Neural progenitor cell (in vitro differentiated cells): ENCODE measurements at regions not wholly inside any gene's neighbourhood (a gene's known extent, or its start where the extent isn't known, plus 50 kb on each side); places are given as distances from the start of the nearest gene placed in this dataset.

Experiments used
- DNase-seq: peaks from one replicate; pipeline ENCODE4 v3.0.0-alpha.2; 2016; ENCODE audit warnings: low spot score
- H2AFZ ChIP-seq: fragments of 200-600 bp; sonication (generic); replicated peaks from 2 replicates; pipeline ENCODE4 v1.6.1; 2016; ENCODE audit warnings: antibody characterized with exemption
- H3F3A ChIP-seq: fragments of 200-600 bp; sonication (generic); 2 replicates; pipeline ENCODE4 v1.6.1; 2016; ENCODE audit warnings: antibody characterized with exemption, low read depth
- H3K27ac ChIP-seq: fragments of 200-600 bp; sonication (generic); 2 replicates; pipeline ENCODE4 v1.5.1; 2016; ENCODE audit warnings: mild to moderate bottlenecking
- H3K27me3 ChIP-seq: fragments of 200-600 bp; sonication (generic); 2 replicates; pipeline ENCODE4 v1.6.1; 2016; ENCODE audit warnings: mild to moderate bottlenecking, moderate library complexity
- H3K36me3 ChIP-seq: fragments of 200-600 bp; sonication (generic); 2 replicates; pipeline ENCODE4 v1.5.1; 2016
- H3K4me1 ChIP-seq: fragments of 200-600 bp; sonication (generic); 2 replicates; pipeline ENCODE4 v1.6.1; 2016; ENCODE audit warnings: mixed run types
- H3K4me2 ChIP-seq: fragments of 200-600 bp; sonication (generic); 2 replicates; pipeline ENCODE4 v1.6.1; 2016
- H3K4me3 ChIP-seq: fragments of 200-600 bp; sonication (generic); 2 replicates; pipeline ENCODE4 v1.5.1; 2016
- H3K79me2 ChIP-seq: fragments of 200-600 bp; sonication (generic); 2 replicates; pipeline ENCODE4 v1.6.1; 2016; ENCODE audit warnings: low read depth
- H3K9ac ChIP-seq: fragments of 200-600 bp; sonication (generic); 2 replicates; pipeline ENCODE4 v1.6.1; 2016
- H3K9me3 ChIP-seq: fragments of 200-600 bp; sonication (generic); 2 replicates; pipeline ENCODE4 v1.5.1; 2016; ENCODE audit warnings: low read depth
- H4K20me1 ChIP-seq: fragments of 200-600 bp; sonication (generic); 2 replicates; pipeline ENCODE4 v1.6.1; 2016; ENCODE audit warnings: low read depth
- H3K27ac Mint-ChIP-seq: 3 replicates; pipeline ENCODE4 v1.8.0; 2021; ENCODE audit warnings: mixed read lengths
- H3K27me3 Mint-ChIP-seq: 2 replicates; pipeline ENCODE4 v1.8.0; 2022; ENCODE audit warnings: low read depth, mild to moderate bottlenecking, inconsistent platforms, moderate library complexity, mixed read lengths; ENCODE audit not compliant: insufficient read depth
- H3K36me3 Mint-ChIP-seq: 3 replicates; pipeline ENCODE4 v1.8.0; 2021; ENCODE audit warnings: mixed read lengths
- H3K4me1 Mint-ChIP-seq: 3 replicates; pipeline ENCODE4 v1.8.0; 2021; ENCODE audit warnings: mixed read lengths
- H3K4me3 Mint-ChIP-seq: 3 replicates; pipeline ENCODE4 v1.8.0; 2021; ENCODE audit warnings: mild to moderate bottlenecking, moderate library complexity, mixed read lengths
- H3K9me3 Mint-ChIP-seq: 3 replicates; pipeline ENCODE4 v1.8.0; 2020; ENCODE audit warnings: mixed read lengths
- CTCF ChIP-seq: fragments of 200-600 bp; sonication (generic); IDR thresholded peaks from 2 replicates; pipeline ENCODE4 v1.5.1; 2017; ENCODE audit warnings: antibody characterized with exemption, mild to moderate bottlenecking
- EZH2 ChIP-seq: fragments of 200-600 bp; sonication (generic); IDR thresholded peaks from 2 replicates; pipeline ENCODE4 v1.6.1; 2017; ENCODE audit warnings: antibody characterized with exemption, mild to moderate bottlenecking, moderate library complexity
- EZH2phosphoT487 ChIP-seq: fragments of 200-600 bp; sonication (generic); IDR thresholded peaks from 2 replicates; pipeline ENCODE4 v1.6.1; 2017; ENCODE audit warnings: antibody characterized with exemption

GRCh38 chr6:95949985-95950384, 65.8 kb upstream of the FUT9 start:
- Histone ChIP-seq H3K9me3 (no peaks in the 10 kb centered on the region), H3K79me2 (no peaks in the 10 kb centered on the region), H3K4me2 (no peak overlapping the region), H3K4me3 (no peak overlapping the region), H4K20me1 (no peaks in the 10 kb centered on the region), H3F3A (no peaks in the 10 kb centered on the region), H3K36me3 (no peaks in the 10 kb centered on the region), H3K27me3 (no peaks in the 10 kb centered on the region), H3K4me1 (no peaks in the 10 kb centered on the region), H2AFZ (no peak overlapping the region), H3K9ac (no peak overlapping the region), H3K27ac (no peak overlapping the region)
- Mint-ChIP-seq H3K4me1 (peaks cover 4% of the 10 kb centered on the region), H3K36me3 (no peaks in the 10 kb centered on the region), H3K27me3 (no peaks in the 10 kb centered on the region), H3K4me3 (no peak overlapping the region), H3K9me3 (no peaks in the 10 kb centered on the region), H3K27ac (no peak overlapping the region)
- TF ChIP-seq EZH2phosphoT487 (no peak), CTCF (no peak), EZH2 (no peak)
- no peak for DNase-seq

- Histone ChIP-seq H3F3A (no peaks in the 10 kb centered on the region), H3K4me3 (no peak overlapping the region), H3K27ac (no peak overlapping the region), H3K4me2 (no peak overlapping the region), H4K20me1 (no peaks in the 10 kb centered on the region), H3K9me3 (no peaks in the 10 kb centered on the region), H3K36me3 (no peaks in the 10 kb centered on the region), H3K9ac (no peak overlapping the region), H3K4me1 (no peaks in the 10 kb centered on the region), H2AFZ (no peak overlapping the region), H3K79me2 (no peaks in the 10 kb centered on the region), H3K27me3 (no peaks in the 10 kb centered on the region)
- no peaks in the 10 kb centered on the region for H3K4me1 Mint-ChIP-seq
- H3K9me3 Mint-ChIP-seq, result no peaks in the 10 kb centered on the region
- no peak overlapping the region for H3K4me3 Mint-ChIP-seq
- no peaks in the 10 kb centered on the region for H3K36me3 Mint-ChIP-seq
- DNase-seq, result no peak
- no peak overlapping the region for H3K27ac Mint-ChIP-seq
- no peaks in the 10 kb centered on the region for H3K27me3 Mint-ChIP-seq
- TF ChIP-seq EZH2phosphoT487, result no peak
These were observed 57.1 kb upstream of the FUT9 start for GRCh38 chr6:95958686-95959085.

GRCh38 chr6:95959261-95959660, 56.5 kb upstream of the FUT9 start:
- H3K27me3 Mint-ChIP-seq, result no peaks in the 10 kb centered on the region
- no peak overlapping the region for H3K4me3 Mint-ChIP-seq
- H3K27ac Mint-ChIP-seq, result no peak overlapping the region
- H3K4me1 Mint-ChIP-seq, result no peaks in the 10 kb centered on the region
- no peak overlapping the region for H3K4me3 ChIP-seq
- no peaks in the 10 kb centered on the region for H3F3A ChIP-seq
- H4K20me1 ChIP-seq, result no peaks in the 10 kb centered on the region
- DNase-seq, result no peak
- no peak overlapping the region for H2AFZ ChIP-seq
- no peaks in the 10 kb centered on the region for H3K9me3 Mint-ChIP-seq
- H3K27me3 ChIP-seq, result no peaks in the 10 kb centered on the region
- H3K27ac ChIP-seq, result no peak overlapping the region
- H3K9me3 ChIP-seq, result no peaks in the 10 kb centered on the region
- H3K36me3 Mint-ChIP-seq, result no peaks in the 10 kb centered on the region
- no peaks in the 10 kb centered on the region for H3K79me2 ChIP-seq
- no peaks in the 10 kb centered on the region for H3K4me1 ChIP-seq
- H3K36me3 ChIP-seq, result no peaks in the 10 kb centered on the region
- H3K9ac ChIP-seq, result no peak overlapping the region
- TF ChIP-seq EZH2 (no peak), CTCF (no peak), EZH2phosphoT487 (no peak)
- no peak overlapping the region for H3K4me2 ChIP-seq
